NCI-H1048 (cell line): ENCODE measurements at regions not wholly inside any gene's neighbourhood (a gene's known extent, or its start where the extent isn't known, plus 50 kb on each side); places are given as distances from the start of the nearest gene placed in this dataset.
"Not testable (repeated sequence)": the region's sequence is repeated elsewhere in the genome, so short reads cannot be mapped to it uniquely, and the experiment has no call there.

Experiments
- DNase-seq: peaks from one replicate; lab custom pipeline; 2025; lab: John Stamatoyannopoulos, UW

GRCh38 chr11:92168936-92169335 lies 55.7 kb upstream of the FAT3 start:
- DNase-seq = no peak

- no peak for DNase-seq
Measured at GRCh38 chr11:92167571-92167970, 57.0 kb upstream of the FAT3 start.

- no peak for DNase-seq
Measured at GRCh38 chr11:92166335-92166734, 58.3 kb upstream of the FAT3 start.

- DNase-seq = no peak
Measured at GRCh38 chr11:92163879-92164278, 60.7 kb upstream of the FAT3 start.

- no peak for DNase-seq
Measured at GRCh38 chr11:92162776-92163175, 61.8 kb upstream of the FAT3 start.

GRCh38 chr11:92159931-92160330 lies 64.7 kb upstream of the FAT3 start:
- DNase-seq = no peak

- DNase-seq = not testable (repeated sequence)
Measured at GRCh38 chr11:92157390-92157789, 67.2 kb upstream of the FAT3 start.

DNA sequence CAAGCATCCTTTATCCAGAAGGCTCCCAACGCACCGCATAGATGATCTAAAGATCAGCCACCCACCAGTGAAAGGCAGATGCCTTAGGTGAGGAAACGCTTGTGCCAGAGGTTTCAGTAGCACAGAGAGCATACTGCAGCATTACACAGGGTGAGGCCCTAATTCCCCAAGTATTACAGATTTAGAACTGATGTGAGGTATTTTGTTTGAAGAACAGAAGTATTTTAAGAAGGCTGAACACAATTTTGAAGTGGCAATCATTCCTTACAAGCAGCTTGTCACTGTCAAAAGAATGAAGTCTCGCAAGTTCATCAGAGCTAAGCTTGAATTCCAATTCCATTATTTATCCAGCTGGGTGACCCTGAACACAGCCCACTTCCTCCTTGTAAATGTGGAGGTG lies 70.0 kb upstream of the FAT3 start:
- no peak for DNase-seq

- DNase-seq = no peak
Measured at GRCh38 chr11:92154110-92154509, 70.5 kb upstream of the FAT3 start.

DNA sequence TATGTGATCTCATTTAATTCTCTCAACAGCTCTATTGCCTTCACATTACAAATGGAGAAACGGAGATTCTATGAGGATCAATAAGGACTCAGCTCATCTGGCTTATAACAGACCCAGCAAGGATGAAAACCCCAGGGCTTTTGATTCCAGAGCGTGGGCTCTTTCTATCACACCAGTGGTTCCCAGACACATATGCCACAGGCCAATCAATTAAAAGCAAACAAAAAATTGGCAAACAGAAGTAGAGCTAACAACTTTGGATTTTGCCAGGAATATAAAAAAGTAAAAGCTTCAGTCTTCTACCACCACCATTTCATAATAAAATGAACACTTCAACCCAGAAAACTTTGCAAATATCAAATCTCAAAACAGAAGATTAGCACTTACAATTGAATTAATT lies 71.1 kb upstream of the FAT3 start:
- no peak for DNase-seq

DNA sequence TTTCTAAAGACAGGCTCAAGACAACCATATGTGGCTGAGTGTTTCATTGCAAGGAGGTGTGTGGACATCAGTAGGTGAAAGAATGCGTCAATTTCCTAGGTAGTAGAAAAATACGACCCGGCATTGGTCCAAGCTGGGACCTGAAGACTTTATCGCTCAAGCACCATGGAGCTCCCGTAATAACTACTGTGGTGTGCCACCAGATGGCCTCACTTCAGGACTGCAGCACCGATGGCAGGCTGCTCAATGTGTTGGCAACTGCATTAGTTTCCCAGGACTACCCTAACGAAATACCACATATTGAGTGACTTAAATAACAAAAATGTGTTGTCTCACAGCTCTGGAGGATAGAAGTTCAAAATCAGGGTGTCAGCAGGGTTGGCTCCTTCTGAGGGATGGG lies 72.4 kb upstream of the FAT3 start:
- DNase-seq = no peak

GRCh38 chr11:92149996-92150395 lies 74.6 kb upstream of the FAT3 start:
- no peak for DNase-seq

GRCh38 chr11:92141725-92142124 lies 82.9 kb upstream of the FAT3 start:
- no peak for DNase-seq

DNA sequence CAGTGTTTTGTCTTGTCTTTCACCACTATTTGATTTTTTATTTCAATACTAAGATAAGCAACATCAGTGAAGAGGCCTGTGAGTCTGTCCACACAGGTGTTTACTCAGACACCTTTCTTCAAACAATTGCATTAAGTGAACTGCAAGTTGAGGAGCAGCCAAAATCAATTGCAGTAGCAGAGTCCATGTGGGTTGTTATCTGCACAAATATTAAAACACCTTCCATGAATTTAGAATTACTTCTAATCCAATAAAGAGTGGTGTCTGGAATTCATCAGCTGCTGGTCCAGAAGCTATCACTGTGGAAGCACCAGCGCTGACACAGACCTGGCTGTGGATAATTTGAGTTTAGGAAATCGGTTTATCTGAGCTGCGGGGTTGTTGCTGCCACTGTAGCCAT lies 83.5 kb upstream of the FAT3 start:
- DNase-seq = no peak

GRCh38 chr11:92140021-92140420 lies 84.6 kb upstream of the FAT3 start:
- no peak for DNase-seq

DNA sequence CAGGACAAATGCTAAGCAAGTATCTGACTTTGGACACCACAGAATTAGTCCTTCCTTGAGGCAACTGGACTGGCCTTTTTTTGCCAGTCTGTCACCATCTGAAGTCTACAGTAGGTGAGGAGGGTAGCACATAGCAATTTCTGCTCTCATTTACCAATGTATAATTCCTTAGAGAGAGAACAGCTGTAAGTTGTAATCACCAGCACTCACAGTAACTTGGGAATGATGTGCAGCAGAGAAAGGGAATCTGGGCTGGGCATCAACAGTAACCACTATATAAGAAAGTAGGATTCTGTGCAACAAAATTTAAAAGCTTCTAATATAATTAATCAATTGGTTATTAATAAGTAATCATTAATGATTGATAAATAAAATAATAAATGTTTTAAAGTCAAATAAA lies 86.3 kb upstream of the FAT3 start:
- no peak for DNase-seq

DNA sequence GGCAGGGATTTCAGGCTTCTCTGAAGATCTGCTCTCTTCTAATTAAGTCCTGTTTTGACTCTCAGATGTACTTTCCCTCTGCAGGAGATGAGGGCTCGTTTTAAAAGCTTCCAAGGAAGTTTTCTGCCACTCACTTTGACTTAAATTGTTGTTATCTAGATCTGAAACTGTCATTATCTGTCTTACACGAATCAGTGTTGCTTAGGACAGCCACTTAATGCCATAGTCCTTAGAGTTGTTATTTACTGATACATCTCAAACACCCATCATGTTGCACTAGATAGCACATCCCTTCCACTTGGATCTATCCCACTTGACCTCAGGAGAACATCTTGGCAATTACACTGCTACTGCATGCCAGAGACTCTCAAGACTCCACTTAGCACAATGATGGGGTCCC lies 86.9 kb upstream of the FAT3 start:
- no peak for DNase-seq

- no peak for DNase-seq
Measured at GRCh38 chr11:92136797-92137196, 87.8 kb upstream of the FAT3 start.

DNA sequence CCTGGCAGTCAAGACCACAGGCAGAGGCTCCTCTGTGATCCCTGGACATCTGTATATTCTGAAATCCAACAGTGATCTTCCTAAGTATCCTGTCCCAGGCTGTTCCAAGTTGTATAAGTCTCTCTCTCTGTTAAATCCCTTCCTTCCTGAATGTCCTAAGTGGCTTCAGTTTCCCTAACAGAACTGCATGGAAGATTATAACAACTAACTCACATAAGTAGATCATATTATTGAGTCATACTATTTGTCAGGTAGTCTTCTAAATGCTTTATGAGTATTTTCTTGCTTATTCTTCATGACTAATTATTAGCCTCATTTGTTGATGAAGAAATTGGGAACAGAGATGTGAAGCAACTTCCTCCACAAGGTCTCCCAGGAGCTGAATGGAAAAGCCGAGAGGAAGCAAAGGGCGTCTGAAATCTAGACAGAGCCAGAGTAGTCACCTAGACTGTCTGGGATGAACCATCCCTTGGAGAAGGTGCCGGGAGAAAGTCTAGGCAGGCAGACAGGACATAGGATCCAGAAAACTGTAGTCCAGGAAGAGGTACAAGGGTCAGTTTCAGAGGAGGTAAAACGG lies 93.2 kb upstream of the FAT3 start:
- DNase-seq = no peak

DNA sequence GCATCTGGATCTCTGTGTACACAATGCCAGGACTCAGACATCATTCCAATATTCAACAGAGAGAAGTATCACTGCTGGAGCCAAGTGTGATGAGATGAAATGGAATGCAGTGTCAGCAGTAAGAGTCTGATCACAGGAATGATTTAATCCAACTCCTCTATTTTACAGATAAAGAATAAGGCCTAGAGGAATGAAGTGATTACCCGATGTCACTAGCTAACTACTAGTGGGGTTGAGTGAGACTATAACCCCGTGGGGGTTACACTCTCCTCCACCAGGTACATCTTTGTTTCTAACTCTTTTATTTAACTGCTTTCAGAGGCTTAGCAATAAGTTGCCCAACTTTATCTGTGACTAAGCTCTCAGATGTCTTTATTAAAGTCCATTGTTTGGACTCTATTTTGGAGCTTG lies 94.2 kb upstream of the FAT3 start:
- no peak for DNase-seq

DNA sequence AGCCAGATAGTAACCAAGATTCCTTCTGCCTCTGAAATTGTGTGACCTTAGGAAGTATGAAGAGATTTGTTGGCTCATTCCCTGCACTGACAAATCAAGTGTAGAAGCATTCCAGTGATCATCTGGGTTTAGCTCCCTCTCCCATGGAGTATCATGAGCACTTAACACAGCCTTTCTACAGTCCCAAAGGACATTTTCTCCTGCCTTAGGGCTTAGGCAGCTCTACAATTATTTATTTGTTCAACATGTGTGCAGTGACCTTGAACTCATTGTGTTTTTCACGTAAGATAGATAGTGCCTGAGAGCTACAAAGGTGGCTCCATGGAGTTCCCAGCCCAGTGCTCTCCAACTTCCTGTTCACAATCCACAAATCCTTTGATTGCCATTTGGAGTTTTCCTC lies 94.8 kb upstream of the FAT3 start:
- DNase-seq = no peak

DNA sequence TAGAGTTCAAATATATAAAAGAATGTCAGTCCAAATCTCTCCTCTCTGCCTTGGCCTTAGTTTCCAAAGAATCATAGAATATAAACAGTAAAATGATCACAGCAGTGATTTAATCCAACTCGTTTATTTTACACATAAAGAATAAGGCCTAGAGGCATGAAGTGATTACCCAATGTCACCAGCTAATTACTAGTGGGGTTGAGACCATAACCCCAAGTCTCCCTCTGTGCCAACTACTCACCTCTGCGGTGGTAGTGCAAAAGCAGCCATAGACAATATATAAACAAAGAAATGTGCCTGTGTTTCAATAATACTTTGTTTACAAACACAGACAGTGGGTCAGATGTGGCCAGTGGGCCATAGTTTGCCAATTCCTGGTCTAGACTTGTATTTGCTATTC lies 96.6 kb upstream of the FAT3 start:
- no peak for DNase-seq

- no peak for DNase-seq
Measured at GRCh38 chr11:92125321-92125720, 99.3 kb upstream of the FAT3 start.

- DNase-seq = no peak
Measured at GRCh38 chr11:92123540-92123939, 101.1 kb upstream of the FAT3 start.

- no peak for DNase-seq
Measured at GRCh38 chr11:92122561-92122960, 102.1 kb upstream of the FAT3 start.
